ENCODE measurements at regions not wholly inside any gene's neighbourhood (a gene's known extent, or its start where the extent isn't known, plus 50 kb on each side); places are given as distances from the start of the nearest gene placed in this dataset.

GRCh38 chr5:103358305-103358995 lies 99.9 kb downstream of the MACIR start:
- DNase-seq (ENCODE audit: low read depth in 2 of 2), result peak in 1 of 2 donors; percentile 4
- TF ChIP-seq CTCF (IDR thresholded peaks at IDR 0.05; ENCODE audit: low read depth, low read length), result no peak
- H3K4me3 ChIP-seq (replicated peaks in 1 of 2; ENCODE audit: low read depth in 2 of 2, low read length in 2 of 2), result no peak overlapping the region

GRCh38 chr5:103357636-103358035 lies 99.1 kb downstream of the MACIR start:
- H3K4me3 ChIP-seq (replicated peaks in 1 of 2; ENCODE audit: low read depth in 2 of 2, low read length in 2 of 2), result no peak overlapping the region
- TF ChIP-seq CTCF (IDR thresholded peaks at IDR 0.05; ENCODE audit: low read depth, low read length), result no peak
- no peak for DNase-seq (ENCODE audit: low read depth in 2 of 2)

GRCh38 chr5:103356350-103357091 lies 98.0 kb downstream of the MACIR start:
- no peak for TF ChIP-seq CTCF (IDR thresholded peaks at IDR 0.05; ENCODE audit: low read depth, low read length)

GRCh38 chr5:103355579-103355978 lies 97.0 kb downstream of the MACIR start:
- no peak overlapping the region for H3K4me3 ChIP-seq (replicated peaks in 1 of 2; ENCODE audit: low read depth in 2 of 2, low read length in 2 of 2)
- no peak for TF ChIP-seq CTCF (IDR thresholded peaks at IDR 0.05; ENCODE audit: low read depth, low read length)
- DNase-seq (ENCODE audit: low read depth in 2 of 2), result no peak

More at GRCh38 chr5:103356350-103357091, 98.0 kb downstream of the MACIR start:
- H3K4me3 ChIP-seq (replicated peaks in 1 of 2; ENCODE audit: low read depth in 2 of 2, low read length in 2 of 2), result no peak overlapping the region
- no peak for DNase-seq (ENCODE audit: low read depth in 2 of 2)

GRCh38 chr5:103354446-103354845 lies 95.9 kb downstream of the MACIR start:
- DNase-seq (ENCODE audit: low read depth in 2 of 2), result no peak
- no peak overlapping the region for H3K4me3 ChIP-seq (replicated peaks in 1 of 2; ENCODE audit: low read depth in 2 of 2, low read length in 2 of 2)
- TF ChIP-seq CTCF (IDR thresholded peaks at IDR 0.05; ENCODE audit: low read depth, low read length), result no peak

GRCh38 chr5:103353581-103353980 lies 95.0 kb downstream of the MACIR start:
- no peak for TF ChIP-seq CTCF (IDR thresholded peaks at IDR 0.05; ENCODE audit: low read depth, low read length)
- no peak overlapping the region for H3K4me3 ChIP-seq (replicated peaks in 1 of 2; ENCODE audit: low read depth in 2 of 2, low read length in 2 of 2)
- no peak for DNase-seq (ENCODE audit: low read depth in 2 of 2)

Measured in cardiac fibroblast (primary cell).